HK-2 (cell line): ENCODE measurements at regions not wholly inside any gene's neighbourhood (a gene's known extent, or its start where the extent isn't known, plus 50 kb on each side); places are given as distances from the start of the nearest gene placed in this dataset.
"Not testable (repeated sequence)": the region's sequence is repeated elsewhere in the genome, so short reads cannot be mapped to it uniquely, and the experiment has no call there.

ENCODE experiments used
- DNase-seq: peaks from one replicate; pipeline ENCODE4 v3.0.0-alpha.2; 2018; ENCODE audit not compliant: unreplicated experiment

- DNase-seq, result no peak
Measured at GRCh38 chr12:114864837-114865551, 181.0 kb upstream of the TBX3 start.

DNA sequence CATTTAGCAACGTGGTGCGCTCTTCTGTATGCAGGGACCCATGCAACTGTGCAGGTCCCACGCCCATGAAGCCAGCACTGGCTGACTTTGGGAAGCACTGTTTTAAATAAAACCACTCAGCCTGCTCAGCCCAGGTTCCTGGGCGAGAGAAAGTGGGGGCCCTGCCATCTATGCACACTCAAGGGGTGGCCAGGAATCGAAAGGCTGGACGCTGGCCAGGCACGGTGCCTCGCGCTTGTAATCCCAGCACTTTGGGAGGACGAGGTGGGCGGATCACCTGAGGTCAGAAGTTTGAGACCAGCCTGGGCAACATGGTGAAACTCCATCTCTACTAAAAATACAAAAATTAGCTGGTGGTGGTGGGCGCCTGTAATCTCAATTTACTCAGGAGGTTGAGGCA, 179.9 kb upstream of the TBX3 start:
- DNase-seq, result no peak

DNA sequence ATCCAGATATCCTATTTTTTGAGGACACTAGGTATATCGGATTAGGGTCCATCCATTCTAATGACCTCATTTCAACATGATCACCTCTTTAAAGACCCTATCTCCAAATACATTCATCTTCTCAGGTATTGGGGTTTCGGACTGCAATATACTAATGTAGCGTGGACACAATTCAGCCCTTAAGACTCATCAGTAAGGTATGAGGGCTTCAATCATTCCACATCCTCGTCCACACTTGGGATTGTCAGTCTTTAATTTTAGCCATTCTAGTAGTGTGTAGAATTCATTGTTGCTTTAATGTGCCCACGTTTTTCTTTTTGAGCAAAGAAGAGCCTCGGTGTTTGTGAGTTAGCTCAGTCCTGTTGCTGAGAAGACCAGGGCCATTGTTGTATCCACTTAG, 177.0 kb upstream of the TBX3 start:
- no peak for DNase-seq

GRCh38 chr12:114858388-114859146, 174.6 kb upstream of the TBX3 start:
- no peak for DNase-seq

GRCh38 chr12:114855678-114856077, 171.7 kb upstream of the TBX3 start:
- DNase-seq, result no peak

GRCh38 chr12:114852976-114853529, 169.1 kb upstream of the TBX3 start:
- DNase-seq, result no peak

GRCh38 chr12:114851981-114852380, 168.0 kb upstream of the TBX3 start:
- no peak for DNase-seq

- no peak for DNase-seq
Measured at GRCh38 chr12:114850661-114851275, 166.8 kb upstream of the TBX3 start.

DNA sequence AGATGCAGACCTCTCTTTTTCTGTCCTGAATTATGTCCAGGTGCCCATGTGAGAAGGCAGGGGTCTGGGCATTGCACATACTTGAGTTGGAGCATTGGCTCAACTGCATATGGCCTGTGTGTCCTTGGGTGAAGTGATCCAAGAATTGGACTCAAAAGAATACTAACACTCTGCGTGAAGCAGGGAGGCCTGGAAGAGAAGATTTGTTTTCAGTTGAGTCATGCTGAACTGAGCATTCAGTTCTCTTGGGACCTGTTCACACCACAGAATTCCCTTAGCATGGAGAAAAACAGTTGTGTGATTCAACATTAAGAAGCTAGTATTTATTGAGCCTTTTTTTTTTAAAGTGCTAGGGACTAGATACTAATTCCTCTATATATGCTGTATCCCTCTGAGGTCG, 164.7 kb upstream of the TBX3 start:
- no peak for DNase-seq

GRCh38 chr12:114847441-114848035, 163.6 kb upstream of the TBX3 start:
- DNase-seq, result no peak

- DNase-seq, result no peak
Measured at GRCh38 chr12:114846771-114847170, 162.8 kb upstream of the TBX3 start.

DNA sequence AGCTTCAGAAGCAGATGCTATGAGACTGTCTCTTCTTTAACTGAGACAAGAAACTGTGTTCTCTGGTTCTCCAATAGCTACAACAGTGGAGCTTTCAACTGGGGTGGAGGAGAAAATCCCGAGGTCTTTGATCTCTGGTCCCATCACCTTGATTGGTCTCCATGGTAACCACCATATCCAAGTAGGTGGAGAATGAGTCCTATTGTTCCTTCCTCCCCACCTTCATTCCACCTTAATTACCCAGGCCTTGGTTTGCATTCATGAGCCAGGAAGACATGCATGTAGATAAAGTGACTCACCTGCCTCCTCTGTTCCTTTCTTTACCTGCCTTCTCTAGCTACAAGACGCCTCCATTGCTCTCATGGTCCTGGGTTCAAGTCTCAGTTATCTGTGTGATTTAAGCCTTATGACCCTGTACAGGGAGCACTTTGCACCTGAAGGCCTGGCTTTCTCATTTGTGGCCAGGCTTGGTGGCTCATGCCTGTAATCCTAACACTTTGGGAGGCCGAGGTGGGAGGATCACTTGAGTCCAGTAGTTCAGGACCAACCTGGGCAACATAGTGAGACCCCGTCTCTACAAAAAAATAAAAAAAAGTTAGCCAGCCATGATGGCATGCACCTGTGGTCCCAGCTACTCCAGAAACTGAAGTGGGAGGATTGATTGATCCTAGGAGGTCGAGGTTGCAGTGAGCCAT, 157.7 kb upstream of the TBX3 start:
- DNase-seq, result no peak

DNA sequence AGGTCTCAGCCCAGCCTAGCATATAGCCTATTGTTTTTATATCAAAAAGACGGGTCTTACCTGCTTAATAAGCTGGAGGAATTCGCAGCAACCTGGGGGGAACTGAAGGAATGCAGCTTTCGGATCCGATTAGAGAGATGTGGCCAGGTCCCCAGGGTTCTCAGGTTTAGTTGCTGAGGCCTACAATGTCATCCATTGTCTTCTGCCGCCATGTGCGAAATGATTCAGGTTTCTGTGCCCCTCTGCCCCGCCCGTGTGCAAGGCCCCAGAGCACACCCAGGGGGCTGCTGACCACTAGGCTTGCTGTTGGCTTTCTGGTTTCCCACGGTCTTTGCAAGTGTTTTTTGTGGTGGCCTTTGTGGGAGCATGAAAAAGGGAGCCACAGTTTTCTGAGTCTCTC, 154.5 kb upstream of the TBX3 start:
- no peak for DNase-seq

- DNase-seq, result no peak
Measured at GRCh38 chr12:114836609-114837008, 152.6 kb upstream of the TBX3 start.

- DNase-seq, result no peak
Measured at GRCh38 chr12:114835031-114835430, 151.1 kb upstream of the TBX3 start.

- DNase-seq, result no peak
Measured at GRCh38 chr12:114834621-114835020, 150.6 kb upstream of the TBX3 start.

DNA sequence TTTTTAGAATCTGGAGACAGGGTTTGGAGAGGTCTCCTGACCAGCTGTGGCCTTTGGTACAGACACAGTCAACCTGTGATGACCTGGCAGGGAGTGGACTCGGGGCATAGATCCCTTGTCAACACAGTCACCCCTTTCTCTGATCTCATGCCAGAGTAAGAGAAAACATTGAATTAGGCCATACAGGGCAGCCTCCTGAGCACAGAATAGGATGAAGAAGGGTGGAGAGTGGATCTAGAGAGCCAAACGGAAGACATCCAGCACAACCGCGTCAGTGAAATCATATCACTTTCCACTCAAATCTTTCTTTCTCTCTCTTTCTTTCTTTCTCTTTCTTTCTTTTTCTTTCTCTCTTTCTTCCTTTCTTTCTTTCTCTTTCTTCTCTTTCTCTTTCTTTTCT, 145.9 kb upstream of the TBX3 start:
- DNase-seq, result no peak

DNA sequence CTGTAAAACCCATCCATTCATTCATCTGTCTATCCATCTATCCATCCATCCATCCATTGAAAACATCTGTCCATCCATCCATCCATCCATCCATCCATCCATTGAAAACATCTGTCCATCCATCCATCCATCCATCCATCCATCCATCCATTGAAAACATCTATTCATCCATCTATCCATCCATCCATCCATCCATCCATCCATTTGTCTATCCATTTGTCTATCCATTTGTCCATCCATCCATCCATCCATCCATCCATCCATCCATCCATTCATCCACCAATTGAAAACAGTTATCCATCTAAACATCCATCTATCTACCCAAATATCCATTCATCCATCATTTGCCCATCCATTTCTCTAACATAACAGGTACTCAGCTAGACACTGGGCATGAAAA, 145.3 kb upstream of the TBX3 start:
- not testable (repeated sequence) for DNase-seq

GRCh38 chr12:114827461-114827860, 143.5 kb upstream of the TBX3 start:
- no peak for DNase-seq

DNA sequence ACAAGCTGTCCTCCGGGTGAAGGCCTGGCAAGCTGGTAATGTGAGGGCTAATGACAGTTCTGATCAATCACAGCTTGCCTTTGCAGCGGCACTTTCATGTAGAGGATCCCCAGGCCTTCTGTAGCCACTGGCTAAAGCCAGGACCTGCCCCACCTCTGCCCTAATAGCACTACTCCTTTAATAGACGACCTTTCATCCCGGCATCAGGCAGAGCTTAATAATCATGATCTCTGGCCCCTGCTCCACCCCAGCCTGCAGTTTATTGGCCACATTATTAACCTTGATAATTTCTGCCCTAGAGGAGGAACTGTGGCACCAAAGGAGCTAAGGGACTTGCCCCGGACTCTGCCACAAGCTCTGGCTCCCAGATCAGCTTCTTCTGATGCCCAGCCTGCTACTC, 142.3 kb upstream of the TBX3 start:
- DNase-seq, result no peak

- no peak for DNase-seq
Measured at GRCh38 chr12:114823724-114824123, 139.7 kb upstream of the TBX3 start.

DNA sequence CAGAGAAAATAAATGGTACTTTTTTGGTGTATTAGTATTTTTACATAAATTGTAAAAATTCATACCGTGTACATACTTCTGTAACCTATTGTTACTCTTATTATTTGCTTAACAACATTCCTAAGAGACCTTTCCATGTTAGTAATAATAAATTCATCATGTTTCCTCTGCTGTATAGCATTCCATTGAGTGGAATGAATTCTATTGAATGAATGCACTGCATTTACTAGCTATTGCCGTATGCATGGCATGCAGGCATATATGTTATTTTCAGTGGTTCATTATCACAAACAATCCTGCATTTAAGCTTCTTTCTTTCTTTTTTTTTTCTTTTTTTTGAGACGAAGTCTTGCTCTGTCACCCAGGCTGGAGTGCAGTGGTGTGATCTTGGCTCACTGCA, 137.6 kb upstream of the TBX3 start:
- no peak for DNase-seq
